Stimulated activated CD4-positive, alpha-beta T cell treated with anti-CD3 and anti-CD28 coated beads, Interleukin-15, amount 100 ng/mL, for 1 hour (primary cell): ENCODE measurements at regions not wholly inside any gene's neighbourhood (a gene's known extent, or its start where the extent isn't known, plus 50 kb on each side); places are given as distances from the start of the nearest gene placed in this dataset.
"Not testable (repeated sequence)": the region's sequence is repeated elsewhere in the genome, so short reads cannot be mapped to it uniquely, and the experiment has no call there.

Source experiments
- DNase-seq, 2 donors: peaks; one replicate each; pipeline ENCODE4 v3.0.0-alpha.2; 2020; ENCODE audit warnings: low read depth in 1 of 2, low spot score in 1 of 2

GRCh38 chr15:38941399-38941953, 376.9 kb upstream of the RASGRP1 start:
- no peak for DNase-seq

GRCh38 chr15:38944536-38944935, 379.9 kb upstream of the RASGRP1 start:
- DNase-seq, result no peak

GRCh38 chr15:38945551-38946298, 381.1 kb upstream of the RASGRP1 start:
- no peak for DNase-seq

GRCh38 chr15:38954090-38954489, 389.5 kb upstream of the RASGRP1 start:
- no peak for DNase-seq

- no peak for DNase-seq
Observed at GRCh38 chr15:38961456-38961855, 396.8 kb upstream of the RASGRP1 start.

- no peak for DNase-seq
Observed at GRCh38 chr15:38961931-38962330, 397.3 kb upstream of the RASGRP1 start.

- no peak for DNase-seq
Observed at GRCh38 chr15:38972831-38973230, 408.2 kb upstream of the RASGRP1 start.

- no peak for DNase-seq
Observed at GRCh38 chr15:38975282-38975990, 410.8 kb upstream of the RASGRP1 start.

GRCh38 chr15:38991126-38991525, 426.5 kb upstream of the RASGRP1 start:
- DNase-seq, result no peak

- no peak for DNase-seq
Observed at GRCh38 chr15:38991701-38992100, 427.1 kb upstream of the RASGRP1 start.

GRCh38 chr15:38992506-38992905, 427.9 kb upstream of the RASGRP1 start:
- no peak for DNase-seq

- no peak for DNase-seq
Observed at GRCh38 chr15:38992930-38993329, 428.3 kb upstream of the RASGRP1 start.

- DNase-seq, result no peak
Observed at GRCh38 chr15:38994310-38994709, 429.7 kb upstream of the RASGRP1 start.

- no peak for DNase-seq
Observed at GRCh38 chr15:38996111-38996631, 431.6 kb upstream of the RASGRP1 start.

- DNase-seq, result no peak
Observed at GRCh38 chr15:38997841-38998240, 433.2 kb upstream of the RASGRP1 start.

- DNase-seq, result no peak
Observed at GRCh38 chr15:39000008-39000734, 435.6 kb upstream of the RASGRP1 start.

- DNase-seq, result no peak
Observed at GRCh38 chr15:39009740-39010139, 445.1 kb upstream of the RASGRP1 start.

- DNase-seq, result not testable (repeated sequence)
Observed at GRCh38 chr15:39011066-39011465, 446.5 kb upstream of the RASGRP1 start.

GRCh38 chr15:39013262-39013661, 448.6 kb upstream of the RASGRP1 start:
- no peak for DNase-seq

- no peak for DNase-seq
Observed at GRCh38 chr15:39014682-39015081, 450.1 kb upstream of the RASGRP1 start.

- DNase-seq, result no peak
Observed at GRCh38 chr15:39016706-39017105, 452.1 kb upstream of the RASGRP1 start.
